ENCODE measurements at regions not wholly inside any gene's neighbourhood (a gene's known extent, or its start where the extent isn't known, plus 50 kb on each side); places are given as distances from the start of the nearest gene placed in this dataset.
A peak's percentile ranks its signal among the peaks of the same experiment; 100 is the strongest.
"Not testable (repeated sequence)": the region's sequence is repeated elsewhere in the genome, so short reads cannot be mapped to it uniquely, and the experiment has no call there.

GRCh38 chr10:30694518-30695228 lies 65.1 kb upstream of the LYZL2 start:
- no peak for DNase-seq (ENCODE audit: low read depth in 2 of 2)
- no peak for TF ChIP-seq CTCF (IDR thresholded peaks at IDR 0.05; ENCODE audit: low read depth, low read length)
- no peak overlapping the region for H3K4me3 ChIP-seq (replicated peaks in 1 of 2; ENCODE audit: low read depth in 2 of 2, low read length in 2 of 2)

GRCh38 chr10:30691639-30692015 lies 62.1 kb upstream of the LYZL2 start:
- no peak for TF ChIP-seq CTCF (IDR thresholded peaks at IDR 0.05; ENCODE audit: low read depth, low read length)
- H3K4me3 ChIP-seq (replicated peaks in 1 of 2; ENCODE audit: low read depth in 2 of 2, low read length in 2 of 2): no peak overlapping the region
- no peak for DNase-seq (ENCODE audit: low read depth in 2 of 2)

- not testable (repeated sequence) for H3K4me3 ChIP-seq (replicated peaks in 1 of 2; ENCODE audit: low read depth in 2 of 2, low read length in 2 of 2)
These were observed 61.5 kb upstream of the LYZL2 start for GRCh38 chr10:30690948-30691638.

GRCh38 chr10:30688456-30688855 lies 58.9 kb upstream of the LYZL2 start:
- no peak overlapping the region for H3K4me3 ChIP-seq (replicated peaks in 1 of 2; ENCODE audit: low read depth in 2 of 2, low read length in 2 of 2)
- peak in 1 of 2 donors; percentile 12 for DNase-seq (ENCODE audit: low read depth in 2 of 2)
- TF ChIP-seq CTCF (IDR thresholded peaks at IDR 0.05; ENCODE audit: low read depth, low read length): no peak

More at GRCh38 chr10:30690948-30691638, 61.5 kb upstream of the LYZL2 start:
- not testable (repeated sequence) for DNase-seq (ENCODE audit: low read depth in 2 of 2)

GRCh38 chr10:30687698-30688213 lies 58.2 kb upstream of the LYZL2 start:
- peak; percentile 75 to 78 for DNase-seq (ENCODE audit: low read depth in 2 of 2)
- H3K4me3 ChIP-seq (replicated peaks in 1 of 2; ENCODE audit: low read depth in 2 of 2, low read length in 2 of 2): no peak overlapping the region
- peak; percentile 96 for TF ChIP-seq CTCF (IDR thresholded peaks at IDR 0.05; ENCODE audit: low read depth, low read length)

- no peak for DNase-seq (ENCODE audit: low read depth in 2 of 2)
These were observed 57.2 kb upstream of the LYZL2 start for GRCh38 chr10:30686708-30687107.

More at GRCh38 chr10:30686708-30687107, 57.2 kb upstream of the LYZL2 start:
- no peak for TF ChIP-seq CTCF (IDR thresholded peaks at IDR 0.05; ENCODE audit: low read depth, low read length)
- no peak overlapping the region for H3K4me3 ChIP-seq (replicated peaks in 1 of 2; ENCODE audit: low read depth in 2 of 2, low read length in 2 of 2)

All from cardiac fibroblast (primary cell).